Liver (tissue), 8 donors: ENCODE measurements at regions not wholly inside any gene's neighbourhood (a gene's known extent, or its start where the extent isn't known, plus 50 kb on each side); places are given as distances from the start of the nearest gene placed in this dataset.

Experiments used
- DNase-seq: peaks from one replicate; pipeline ENCODE4 v3.0.0-alpha.2; 2017; ENCODE audit warnings: low spot score
- H3K27ac ChIP-seq, 2 donors: one replicate each; pipeline ENCODE4 v1.7.0; 2013; ENCODE audit warnings: inconsistent platforms in 2 of 2, low read length in 2 of 2, control low read depth in 1 of 2, low read depth in 1 of 2, mild to moderate bottlenecking in 1 of 2
- H3K27me3 ChIP-seq, 4 donors: one replicate each; pipeline versions ENCODE4 v1.6.1 to v1.7.0; 2013; ENCODE audit warnings: low read length in 3 of 4, inconsistent platforms in 1 of 4, mild to moderate bottlenecking in 1 of 4, moderate library complexity in 1 of 4; ENCODE audit not compliant: control insufficient read depth in 4 of 4, insufficient read depth in 4 of 4
- H3K36me3 ChIP-seq, 4 donors: one replicate each; pipeline versions ENCODE4 v1.6.1 to v1.7.0; 2013; ENCODE audit warnings: low read length in 3 of 4, mild to moderate bottlenecking in 3 of 4, low read depth in 1 of 4, moderate library complexity in 1 of 4; ENCODE audit not compliant: control insufficient read depth in 4 of 4, insufficient read depth in 3 of 4
- H3K4me1 ChIP-seq, 4 donors: one replicate each; pipeline versions ENCODE4 v1.6.1 to v1.7.0; 2013; ENCODE audit warnings: low read length in 3 of 4, mild to moderate bottlenecking in 3 of 4, moderate library complexity in 1 of 4; ENCODE audit not compliant: control insufficient read depth in 4 of 4, insufficient read depth in 4 of 4
- H3K4me3 ChIP-seq, 3 donors: one replicate each; pipeline versions ENCODE4 v1.6.1 to v1.7.0; 2013; ENCODE audit warnings: low read length in 3 of 3, control low read depth in 1 of 3, low read depth in 1 of 3, mild to moderate bottlenecking in 1 of 3
- H3K9ac ChIP-seq, 2 donors: one replicate each; pipeline ENCODE4 v1.7.0; 2013; ENCODE audit warnings: low read length in 2 of 2, mild to moderate bottlenecking in 2 of 2, moderate library complexity in 2 of 2, control low read depth in 1 of 2, low read depth in 1 of 2
- H3K9me3 ChIP-seq, 4 donors: one replicate each; pipeline versions ENCODE4 v1.6.1 to v1.7.0; 2013; ENCODE audit warnings: low read length in 3 of 4; ENCODE audit not compliant: control insufficient read depth in 4 of 4
- EGR1 ChIP-seq, 2 donors: IDR thresholded peaks; 2 replicates each; pipeline ENCODE4 v1.6.1; 2016 to 2018; ENCODE audit warnings: antibody characterized with exemption in 2 of 2, low read depth in 2 of 2
- FOXA1 ChIP-seq: IDR thresholded peaks from 2 replicates; pipeline ENCODE4 v1.6.1; 2016; ENCODE audit warnings: antibody characterized with exemption
- FOXA2 ChIP-seq: IDR thresholded peaks from 2 replicates; pipeline ENCODE4 v1.6.1; 2016; ENCODE audit warnings: antibody characterized with exemption
- GABPA ChIP-seq, 2 donors: IDR thresholded peaks in 1 of 2; conservative IDR thresholded peaks in 1 of 2; 2 replicates each; pipeline ENCODE4 v1.6.1; 2016; ENCODE audit warnings: antibody characterized with exemption in 2 of 2, mild to moderate bottlenecking in 1 of 2, moderate library complexity in 1 of 2
- HNF4A ChIP-seq, 2 donors: conservative IDR thresholded peaks; 2 replicates each; pipeline ENCODE4 v1.6.1; 2016; ENCODE audit warnings: antibody characterized with exemption in 2 of 2, mild to moderate bottlenecking in 2 of 2
- HNF4G ChIP-seq: IDR thresholded peaks from 2 replicates; pipeline ENCODE4 v1.6.1; 2016; ENCODE audit warnings: antibody characterized with exemption
- JUND ChIP-seq, 2 donors: IDR thresholded peaks; 2 replicates each; pipeline ENCODE4 v1.6.1; 2016; ENCODE audit warnings: antibody characterized with exemption in 2 of 2
- NR2F2 ChIP-seq: IDR thresholded peaks from 2 replicates; pipeline ENCODE4 v1.6.1; 2016; ENCODE audit warnings: antibody characterized with exemption
- RAD21 ChIP-seq, 2 donors: IDR thresholded peaks; 2 replicates each; pipeline ENCODE4 v1.6.1; 2016; ENCODE audit warnings: antibody characterized with exemption in 2 of 2, mild to moderate bottlenecking in 2 of 2
- RXRA ChIP-seq, 2 donors: IDR thresholded peaks; 2 replicates each; pipeline ENCODE4 v1.6.1; 2017 to 2018; ENCODE audit warnings: antibody characterized with exemption in 2 of 2, mild to moderate bottlenecking in 1 of 2
- SP1 ChIP-seq: IDR thresholded peaks from 2 replicates; pipeline ENCODE4 v1.6.1; 2018; ENCODE audit warnings: antibody characterized with exemption, mild to moderate bottlenecking
- TAF1 ChIP-seq: conservative IDR thresholded peaks from 2 replicates; pipeline ENCODE4 v1.6.1; 2016; ENCODE audit warnings: antibody characterized with exemption, mild to moderate bottlenecking
- YY1 ChIP-seq: IDR thresholded peaks from 2 replicates; pipeline ENCODE4 v1.6.1; 2016; ENCODE audit warnings: antibody characterized with exemption, mild to moderate bottlenecking
- WGBS: extraction: QIAGEN DNeasy Blood & Tissue Kit; methylation state at CpG from one replicate; pipeline ENCODE4 v1.1.7; 2013; 5-methylcytosine and 5-hydroxymethylcytosine counted together
- TF ChIP-seq, protein P1 (sequence below): IDR thresholded peaks from 2 replicates; pipeline ENCODE4 v1.6.1; 2016; ENCODE audit warnings: antibody characterized with exemption, mild to moderate bottlenecking
- TF ChIP-seq, protein P2 (sequence below): IDR thresholded peaks from 2 replicates; pipeline ENCODE4 v1.6.1; 2016; ENCODE audit warnings: antibody characterized with exemption
- TF ChIP-seq, protein P3 (sequence below): fragments of 150-350 bp; IDR thresholded peaks from 2 replicates; pipeline ENCODE4 v1.5.1; 2017; ENCODE audit warnings: improper control_type of control experiment, low read depth, low read length; ENCODE audit not compliant: missing input control
- TF ChIP-seq, protein P4 (sequence below): IDR thresholded peaks from 2 replicates; pipeline ENCODE4 v1.6.1; 2016; ENCODE audit warnings: antibody characterized with exemption
- TF ChIP-seq, protein P5 (sequence below): IDR thresholded peaks from 2 replicates; pipeline ENCODE4 v1.6.1; 2016; ENCODE audit warnings: antibody characterized with exemption
- donor health status: healthy.
- donor health status: healthy.
- donor health status: healthy.
- donor health status: healthy.
- donor health status: healthy.

DNA sequence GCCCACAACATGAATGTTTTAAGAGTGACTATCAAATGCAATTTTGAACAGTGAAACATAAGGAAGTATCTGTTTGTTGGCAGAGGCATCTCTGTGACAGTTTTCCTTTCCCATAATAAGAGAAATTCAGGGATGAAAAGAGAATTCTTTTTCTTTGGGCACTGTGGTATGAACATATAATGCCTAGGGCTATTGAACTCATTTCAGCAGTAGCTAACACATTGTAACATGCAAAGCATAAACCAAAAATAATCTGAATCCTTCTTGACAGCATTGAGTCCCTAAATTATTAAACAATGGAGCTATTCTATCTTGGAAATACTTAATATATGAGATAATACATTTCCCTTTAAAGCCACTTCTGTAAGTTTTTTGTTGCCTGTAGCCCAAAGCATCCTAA lies 633.0 kb upstream of the B3GALT2 start:
- Histone ChIP-seq H3K9ac (no peak overlapping the region), H3K27ac (no peak overlapping the region)

DNA sequence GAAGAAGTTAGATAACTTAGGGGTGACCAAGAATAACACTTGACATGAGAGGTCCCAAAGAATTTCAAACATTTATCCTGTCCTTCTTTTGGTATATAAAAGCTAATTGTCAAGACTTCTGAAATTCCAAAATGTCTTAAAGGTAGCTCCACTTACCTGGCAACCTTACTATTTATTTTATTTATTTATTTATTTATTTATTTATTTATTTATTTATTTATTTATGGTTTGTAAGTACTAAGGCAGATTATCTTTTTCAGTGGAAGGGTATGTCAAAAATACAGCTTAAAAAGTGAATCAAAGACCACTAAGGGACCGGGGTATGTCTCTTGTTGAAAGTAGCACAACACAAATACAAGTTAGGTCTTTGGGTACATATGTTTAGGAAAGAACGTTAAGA lies 620.8 kb upstream of the B3GALT2 start:
- H3K4me1 ChIP-seq: no peaks in the 10 kb centered on the region
- H3K4me3 ChIP-seq: no peak overlapping the region
- WGBS: 82% methylated on average over 2 of the region's 2 CpGs
- no peak for DNase-seq
- H3K9me3 ChIP-seq: no peaks in the 10 kb centered on the region
- H3K27me3 ChIP-seq: no peaks in the 10 kb centered on the region
- no peaks in the 10 kb centered on the region for H3K36me3 ChIP-seq
- H3K27ac ChIP-seq: no peak overlapping the region
- H3K9ac ChIP-seq: no peak overlapping the region
- TF ChIP-seq EGR1 (IDR thresholded peaks at IDR 0.05; ENCODE audit: low read depth in 2 of 2) (no peak), HNF4A (conservative IDR thresholded peaks at IDR 0.05) (no peak), RAD21 (IDR thresholded peaks at IDR 0.05) (no peak), SP1 (no peak), FOXA1 (no peak), RXRA (IDR thresholded peaks at IDR 0.05) (no peak), FOXA2 (no peak), HNF4G (no peak), JUND (IDR thresholded peaks at IDR 0.05) (no peak)
- TF ChIP-seq, protein P1, sequence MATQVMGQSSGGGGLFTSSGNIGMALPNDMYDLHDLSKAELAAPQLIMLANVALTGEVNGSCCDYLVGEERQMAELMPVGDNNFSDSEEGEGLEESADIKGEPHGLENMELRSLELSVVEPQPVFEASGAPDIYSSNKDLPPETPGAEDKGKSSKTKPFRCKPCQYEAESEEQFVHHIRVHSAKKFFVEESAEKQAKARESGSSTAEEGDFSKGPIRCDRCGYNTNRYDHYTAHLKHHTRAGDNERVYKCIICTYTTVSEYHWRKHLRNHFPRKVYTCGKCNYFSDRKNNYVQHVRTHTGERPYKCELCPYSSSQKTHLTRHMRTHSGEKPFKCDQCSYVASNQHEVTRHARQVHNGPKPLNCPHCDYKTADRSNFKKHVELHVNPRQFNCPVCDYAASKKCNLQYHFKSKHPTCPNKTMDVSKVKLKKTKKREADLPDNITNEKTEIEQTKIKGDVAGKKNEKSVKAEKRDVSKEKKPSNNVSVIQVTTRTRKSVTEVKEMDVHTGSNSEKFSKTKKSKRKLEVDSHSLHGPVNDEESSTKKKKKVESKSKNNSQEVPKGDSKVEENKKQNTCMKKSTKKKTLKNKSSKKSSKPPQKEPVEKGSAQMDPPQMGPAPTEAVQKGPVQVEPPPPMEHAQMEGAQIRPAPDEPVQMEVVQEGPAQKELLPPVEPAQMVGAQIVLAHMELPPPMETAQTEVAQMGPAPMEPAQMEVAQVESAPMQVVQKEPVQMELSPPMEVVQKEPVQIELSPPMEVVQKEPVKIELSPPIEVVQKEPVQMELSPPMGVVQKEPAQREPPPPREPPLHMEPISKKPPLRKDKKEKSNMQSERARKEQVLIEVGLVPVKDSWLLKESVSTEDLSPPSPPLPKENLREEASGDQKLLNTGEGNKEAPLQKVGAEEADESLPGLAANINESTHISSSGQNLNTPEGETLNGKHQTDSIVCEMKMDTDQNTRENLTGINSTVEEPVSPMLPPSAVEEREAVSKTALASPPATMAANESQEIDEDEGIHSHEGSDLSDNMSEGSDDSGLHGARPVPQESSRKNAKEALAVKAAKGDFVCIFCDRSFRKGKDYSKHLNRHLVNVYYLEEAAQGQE: no peak

More for the DNA sequence above, 633.0 kb upstream of the B3GALT2 start:
- Histone ChIP-seq H3K9me3 (no peaks in the 10 kb centered on the region), H3K36me3 (no peaks in the 10 kb centered on the region), H3K4me1 (no peaks in the 10 kb centered on the region), H3K27me3 (no peaks in the 10 kb centered on the region), H3K4me3 (no peak overlapping the region)
- TF ChIP-seq, protein P2, sequence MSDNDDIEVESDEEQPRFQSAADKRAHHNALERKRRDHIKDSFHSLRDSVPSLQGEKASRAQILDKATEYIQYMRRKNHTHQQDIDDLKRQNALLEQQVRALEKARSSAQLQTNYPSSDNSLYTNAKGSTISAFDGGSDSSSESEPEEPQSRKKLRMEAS: no peak
- TF ChIP-seq GABPA (IDR thresholded peaks at IDR 0.05 in 1 of 2, conservative IDR thresholded peaks at IDR 0.05 in 1 of 2) (no peak), HNF4A (conservative IDR thresholded peaks at IDR 0.05) (no peak), TAF1 (no peak), NR2F2 (no peak), YY1 (no peak), RAD21 (IDR thresholded peaks at IDR 0.05) (no peak), SP1 (no peak), FOXA1 (no peak), FOXA2 (no peak), JUND (IDR thresholded peaks at IDR 0.05) (no peak), HNF4G (no peak), EGR1 (IDR thresholded peaks at IDR 0.05; ENCODE audit: low read depth in 2 of 2) (no peak), RXRA (IDR thresholded peaks at IDR 0.05) (no peak)
- TF ChIP-seq, protein P3, sequence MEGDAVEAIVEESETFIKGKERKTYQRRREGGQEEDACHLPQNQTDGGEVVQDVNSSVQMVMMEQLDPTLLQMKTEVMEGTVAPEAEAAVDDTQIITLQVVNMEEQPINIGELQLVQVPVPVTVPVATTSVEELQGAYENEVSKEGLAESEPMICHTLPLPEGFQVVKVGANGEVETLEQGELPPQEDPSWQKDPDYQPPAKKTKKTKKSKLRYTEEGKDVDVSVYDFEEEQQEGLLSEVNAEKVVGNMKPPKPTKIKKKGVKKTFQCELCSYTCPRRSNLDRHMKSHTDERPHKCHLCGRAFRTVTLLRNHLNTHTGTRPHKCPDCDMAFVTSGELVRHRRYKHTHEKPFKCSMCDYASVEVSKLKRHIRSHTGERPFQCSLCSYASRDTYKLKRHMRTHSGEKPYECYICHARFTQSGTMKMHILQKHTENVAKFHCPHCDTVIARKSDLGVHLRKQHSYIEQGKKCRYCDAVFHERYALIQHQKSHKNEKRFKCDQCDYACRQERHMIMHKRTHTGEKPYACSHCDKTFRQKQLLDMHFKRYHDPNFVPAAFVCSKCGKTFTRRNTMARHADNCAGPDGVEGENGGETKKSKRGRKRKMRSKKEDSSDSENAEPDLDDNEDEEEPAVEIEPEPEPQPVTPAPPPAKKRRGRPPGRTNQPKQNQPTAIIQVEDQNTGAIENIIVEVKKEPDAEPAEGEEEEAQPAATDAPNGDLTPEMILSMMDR: no peak
- TF ChIP-seq, protein P1: no peak
- TF ChIP-seq, protein P4, sequence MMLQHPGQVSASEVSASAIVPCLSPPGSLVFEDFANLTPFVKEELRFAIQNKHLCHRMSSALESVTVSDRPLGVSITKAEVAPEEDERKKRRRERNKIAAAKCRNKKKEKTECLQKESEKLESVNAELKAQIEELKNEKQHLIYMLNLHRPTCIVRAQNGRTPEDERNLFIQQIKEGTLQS: no peak
- TF ChIP-seq, protein P5, sequence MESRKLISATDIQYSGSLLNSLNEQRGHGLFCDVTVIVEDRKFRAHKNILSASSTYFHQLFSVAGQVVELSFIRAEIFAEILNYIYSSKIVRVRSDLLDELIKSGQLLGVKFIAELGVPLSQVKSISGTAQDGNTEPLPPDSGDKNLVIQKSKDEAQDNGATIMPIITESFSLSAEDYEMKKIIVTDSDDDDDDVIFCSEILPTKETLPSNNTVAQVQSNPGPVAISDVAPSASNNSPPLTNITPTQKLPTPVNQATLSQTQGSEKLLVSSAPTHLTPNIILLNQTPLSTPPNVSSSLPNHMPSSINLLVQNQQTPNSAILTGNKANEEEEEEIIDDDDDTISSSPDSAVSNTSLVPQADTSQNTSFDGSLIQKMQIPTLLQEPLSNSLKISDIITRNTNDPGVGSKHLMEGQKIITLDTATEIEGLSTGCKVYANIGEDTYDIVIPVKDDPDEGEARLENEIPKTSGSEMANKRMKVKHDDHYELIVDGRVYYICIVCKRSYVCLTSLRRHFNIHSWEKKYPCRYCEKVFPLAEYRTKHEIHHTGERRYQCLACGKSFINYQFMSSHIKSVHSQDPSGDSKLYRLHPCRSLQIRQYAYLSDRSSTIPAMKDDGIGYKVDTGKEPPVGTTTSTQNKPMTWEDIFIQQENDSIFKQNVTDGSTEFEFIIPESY: no peak
- DNase-seq: no peak
